Stimulated activated naive CD8-positive, alpha-beta T cell treated with anti-CD3 and anti-CD28 coated beads, Interleukin-15, amount 100 ng/mL, for 72 hours (primary cell): ENCODE measurements at regions not wholly inside any gene's neighbourhood (a gene's known extent, or its start where the extent isn't known, plus 50 kb on each side); places are given as distances from the start of the nearest gene placed in this dataset.
"Not testable (repeated sequence)": the region's sequence is repeated elsewhere in the genome, so short reads cannot be mapped to it uniquely, and the experiment has no call there.

Experiments
- ATAC-seq: fragments of 150-1000 bp; cut with Tn5 transposase; 2 replicates; pipeline ENCODE4 v1.10.0; 2021; ENCODE audit warnings: mild to moderate bottlenecking, moderate library complexity
- DNase-seq, 2 donors: peaks; one replicate each; pipeline ENCODE4 v3.0.0; 2021 to 2022
- H3K27ac Mint-ChIP-seq, 2 donors: one replicate each; pipeline ENCODE4 v1.8.0; 2022; ENCODE audit warnings: mild to moderate bottlenecking in 2 of 2, mixed read lengths in 2 of 2, moderate library complexity in 2 of 2
- H3K27me3 Mint-ChIP-seq: one replicate; pipeline ENCODE4 v1.8.0; 2022; ENCODE audit warnings: mixed read lengths
- H3K4me1 Mint-ChIP-seq: one replicate; pipeline ENCODE4 v1.8.0; 2022; ENCODE audit warnings: mild to moderate bottlenecking, mixed read lengths
- H3K4me3 Mint-ChIP-seq, 2 donors: one replicate each; pipeline ENCODE4 v1.8.0; 2022; ENCODE audit warnings: mild to moderate bottlenecking in 2 of 2, mixed read lengths in 2 of 2, moderate library complexity in 1 of 2
- H3K9me3 Mint-ChIP-seq, 2 donors: one replicate each; pipeline ENCODE4 v1.8.0; 2022; ENCODE audit warnings: mixed read lengths in 2 of 2

DNA sequence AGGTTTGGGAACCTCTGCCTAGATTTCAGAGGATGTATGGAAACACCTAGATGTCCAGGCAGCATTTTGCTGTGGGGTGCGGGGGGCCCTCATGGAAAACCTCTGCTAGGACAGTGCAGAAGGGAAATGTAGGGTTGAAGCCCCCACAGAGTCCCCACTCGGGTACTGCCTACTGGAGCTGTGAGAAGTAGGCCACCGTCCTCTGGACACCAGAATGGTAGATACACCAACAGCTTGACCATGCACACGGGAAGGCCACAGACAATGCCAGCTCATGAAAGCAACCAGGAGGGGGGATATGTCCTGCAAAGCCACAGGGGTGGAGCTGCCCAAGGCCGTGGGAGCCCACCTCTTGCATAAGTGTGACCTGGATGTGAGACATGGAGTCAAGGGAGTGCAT lies 1336.5 kb downstream of the SPATA31A7 start:
- H3K27ac Mint-ChIP-seq, H3K9me3 Mint-ChIP-seq, H3K27me3 Mint-ChIP-seq, H3K4me1 Mint-ChIP-seq, DNase-seq, H3K4me3 Mint-ChIP-seq, ATAC-seq: not testable (repeated sequence)

GRCh38 chr9:62532162-62532776 lies 1342.4 kb downstream of the SPATA31A7 start:
- not testable (repeated sequence) for H3K27ac Mint-ChIP-seq, H3K9me3 Mint-ChIP-seq, DNase-seq, ATAC-seq, H3K4me1 Mint-ChIP-seq, H3K27me3 Mint-ChIP-seq
- peak overlapping the region in 1 of 2 donors; percentile 83 for H3K4me3 Mint-ChIP-seq

GRCh38 chr9:62532777-62533173 lies 1342.9 kb downstream of the SPATA31A7 start:
- H3K9me3 Mint-ChIP-seq, H3K27me3 Mint-ChIP-seq, H3K4me1 Mint-ChIP-seq, ATAC-seq, DNase-seq: not testable (repeated sequence)
- H3K27ac Mint-ChIP-seq, result peak overlapping the region in 1 of 2 donors; percentile 93
- H3K4me3 Mint-ChIP-seq, result peak overlapping the region in 1 of 2 donors; percentile 83

- not testable (repeated sequence) for H3K9me3 Mint-ChIP-seq, H3K4me3 Mint-ChIP-seq, H3K27ac Mint-ChIP-seq, H3K4me1 Mint-ChIP-seq, H3K27me3 Mint-ChIP-seq, DNase-seq
- ATAC-seq, result peak; percentile 52
Measured at GRCh38 chr9:62550539-62550938, 1360.7 kb downstream of the SPATA31A7 start.

- not testable (repeated sequence) for H3K4me1 Mint-ChIP-seq, H3K27ac Mint-ChIP-seq, ATAC-seq, H3K4me3 Mint-ChIP-seq, DNase-seq, H3K27me3 Mint-ChIP-seq, H3K9me3 Mint-ChIP-seq
Measured at GRCh38 chr9:62560603-62561002, 1370.8 kb downstream of the SPATA31A7 start.

GRCh38 chr9:62565132-62565531 lies 1375.3 kb downstream of the SPATA31A7 start:
- not testable (repeated sequence) for H3K27ac Mint-ChIP-seq, DNase-seq, H3K27me3 Mint-ChIP-seq, H3K9me3 Mint-ChIP-seq, H3K4me3 Mint-ChIP-seq, ATAC-seq, H3K4me1 Mint-ChIP-seq

- H3K9me3 Mint-ChIP-seq, H3K27me3 Mint-ChIP-seq, H3K27ac Mint-ChIP-seq, H3K4me1 Mint-ChIP-seq, H3K4me3 Mint-ChIP-seq, DNase-seq, ATAC-seq: not testable (repeated sequence)
Measured at GRCh38 chr9:62566430-62566829, 1376.6 kb downstream of the SPATA31A7 start.

DNA sequence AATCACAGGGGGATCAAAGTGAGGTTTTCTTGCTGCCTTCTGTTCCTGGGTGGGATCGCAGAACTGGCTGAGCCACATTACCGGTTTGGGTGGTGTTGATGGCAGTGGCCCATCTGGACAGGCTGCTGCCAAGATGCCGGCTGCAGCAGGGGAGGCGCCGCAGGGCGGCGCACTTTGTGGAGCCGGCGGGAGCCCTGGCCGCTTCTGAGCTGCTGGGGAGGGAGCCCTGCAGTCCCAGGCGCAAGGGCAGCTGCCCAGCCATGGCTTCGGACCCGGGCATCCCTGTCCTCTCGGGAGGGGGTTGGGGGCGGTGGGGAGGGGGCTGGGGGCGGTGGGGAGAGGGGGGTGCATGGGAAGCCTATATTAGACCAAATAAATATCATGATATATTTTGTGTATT lies 1407.3 kb downstream of the SPATA31A7 start:
- not testable (repeated sequence) for H3K4me3 Mint-ChIP-seq, H3K4me1 Mint-ChIP-seq, H3K27me3 Mint-ChIP-seq, H3K27ac Mint-ChIP-seq, DNase-seq, H3K9me3 Mint-ChIP-seq, ATAC-seq
